Osteoblast (primary cell): ENCODE measurements at regions not wholly inside any gene's neighbourhood (a gene's known extent, or its start where the extent isn't known, plus 50 kb on each side); places are given as distances from the start of the nearest gene placed in this dataset.

Source experiments
- DNase-seq: peaks from one replicate; pipeline ENCODE4 v3.0.0; 2011; ENCODE audit warnings: low spot score, mixed read lengths; ENCODE audit not compliant: insufficient read length; ENCODE audit errors: missing footprints
- H2AFZ ChIP-seq: 2 replicates; pipeline ENCODE4 v1.6.0; 2011; ENCODE audit warnings: mild to moderate bottlenecking, low read length
- H3K27ac ChIP-seq: 2 replicates; pipeline ENCODE4 v1.5.1; 2011; ENCODE audit warnings: mild to moderate bottlenecking, low read depth, low read length, moderate library complexity
- H3K27me3 ChIP-seq: 2 replicates; pipeline ENCODE4 v1.6.0; 2012; ENCODE audit warnings: mild to moderate bottlenecking, control low read depth, inconsistent platforms, low read length, moderate library complexity; ENCODE audit not compliant: insufficient read depth
- H3K36me3 ChIP-seq: 2 replicates; pipeline ENCODE4 v1.5.1; 2011; ENCODE audit warnings: mild to moderate bottlenecking, low read length, control low read depth, moderate library complexity; ENCODE audit not compliant: insufficient read depth
- H3K4me1 ChIP-seq: 2 replicates; pipeline ENCODE4 v1.5.1; 2011; ENCODE audit warnings: mild to moderate bottlenecking, low read length, control low read depth, moderate library complexity; ENCODE audit not compliant: insufficient read depth
- H3K4me2 ChIP-seq: 2 replicates; pipeline ENCODE4 v1.6.0; 2011; ENCODE audit warnings: mild to moderate bottlenecking, low read length; ENCODE audit not compliant: insufficient read depth
- H3K4me3 ChIP-seq: fragments of 200-600 bp; sonication (generic); 3 replicates; pipeline ENCODE4 v1.5.1; 2012; ENCODE audit warnings: mild to moderate bottlenecking, low read length, inconsistent platforms; ENCODE audit not compliant: insufficient read depth
- H3K79me2 ChIP-seq: 2 replicates; pipeline ENCODE4 v1.6.0; 2012; ENCODE audit warnings: mild to moderate bottlenecking, low read length, control low read depth, inconsistent platforms; ENCODE audit not compliant: insufficient read depth
- H3K9me3 ChIP-seq: 2 replicates; pipeline ENCODE4 v1.5.1; 2011; ENCODE audit warnings: low read depth, low read length, control low read depth
- H4K20me1 ChIP-seq: 2 replicates; pipeline ENCODE4 v1.6.0; 2012; ENCODE audit warnings: mild to moderate bottlenecking, low read length, control low read depth; ENCODE audit not compliant: insufficient read depth
- TF ChIP-seq, protein P1 (sequence below): IDR thresholded peaks from 2 replicates; pipeline ENCODE4 v1.5.1; 2011; ENCODE audit warnings: mild to moderate bottlenecking, low read depth, low read length, moderate library complexity; ENCODE audit errors: extremely low read depth

DNA sequence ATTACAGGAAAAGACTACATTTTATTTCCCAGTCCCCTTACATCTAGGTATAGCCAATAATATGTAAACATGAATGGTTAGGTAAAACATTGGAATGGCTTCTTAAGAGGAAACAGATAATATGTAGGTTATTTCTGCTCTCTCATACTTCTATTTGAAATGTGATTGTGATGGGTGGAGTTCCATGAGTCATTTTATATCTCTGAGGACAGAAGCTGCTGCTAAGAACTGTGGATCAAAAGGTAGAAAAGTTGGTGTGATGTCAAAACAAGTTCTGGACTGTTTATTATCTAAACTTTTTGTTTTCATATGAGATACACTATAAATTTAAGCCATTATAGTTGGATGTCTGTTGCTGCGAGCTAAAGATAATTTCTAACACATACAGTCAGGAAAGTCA, 799.4 kb upstream of the TENM4 start:
- no peak for DNase-seq

DNA sequence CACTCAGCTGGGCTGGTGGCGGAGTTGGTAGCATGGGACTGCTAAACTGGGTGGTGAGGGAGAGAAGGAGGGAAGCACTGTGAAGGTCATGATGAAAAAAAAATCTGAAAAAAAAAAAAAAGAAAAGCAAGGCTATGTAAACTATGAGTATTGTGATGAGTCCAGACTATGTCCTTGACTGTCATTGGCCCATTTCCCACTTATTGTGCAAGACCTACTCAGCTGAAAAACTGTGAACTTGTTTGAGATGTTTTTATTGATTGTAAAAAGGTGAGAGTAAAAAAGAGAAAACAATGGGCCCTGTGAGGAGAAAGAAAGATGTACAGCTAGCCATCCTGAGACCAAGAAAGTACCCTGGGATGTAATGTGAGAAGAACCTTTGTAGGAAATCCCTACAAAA, 798.4 kb upstream of the TENM4 start:
- H3K79me2 ChIP-seq, result no peaks in the 10 kb centered on the region
- H4K20me1 ChIP-seq, result no peaks in the 10 kb centered on the region
- no peaks in the 10 kb centered on the region for H3K36me3 ChIP-seq
- H3K9me3 ChIP-seq, result no peaks in the 10 kb centered on the region
- H3K27me3 ChIP-seq, result no peaks in the 10 kb centered on the region
- H3K4me3 ChIP-seq, result no peak overlapping the region
- no peak overlapping the region for H2AFZ ChIP-seq
- TF ChIP-seq, protein P1, sequence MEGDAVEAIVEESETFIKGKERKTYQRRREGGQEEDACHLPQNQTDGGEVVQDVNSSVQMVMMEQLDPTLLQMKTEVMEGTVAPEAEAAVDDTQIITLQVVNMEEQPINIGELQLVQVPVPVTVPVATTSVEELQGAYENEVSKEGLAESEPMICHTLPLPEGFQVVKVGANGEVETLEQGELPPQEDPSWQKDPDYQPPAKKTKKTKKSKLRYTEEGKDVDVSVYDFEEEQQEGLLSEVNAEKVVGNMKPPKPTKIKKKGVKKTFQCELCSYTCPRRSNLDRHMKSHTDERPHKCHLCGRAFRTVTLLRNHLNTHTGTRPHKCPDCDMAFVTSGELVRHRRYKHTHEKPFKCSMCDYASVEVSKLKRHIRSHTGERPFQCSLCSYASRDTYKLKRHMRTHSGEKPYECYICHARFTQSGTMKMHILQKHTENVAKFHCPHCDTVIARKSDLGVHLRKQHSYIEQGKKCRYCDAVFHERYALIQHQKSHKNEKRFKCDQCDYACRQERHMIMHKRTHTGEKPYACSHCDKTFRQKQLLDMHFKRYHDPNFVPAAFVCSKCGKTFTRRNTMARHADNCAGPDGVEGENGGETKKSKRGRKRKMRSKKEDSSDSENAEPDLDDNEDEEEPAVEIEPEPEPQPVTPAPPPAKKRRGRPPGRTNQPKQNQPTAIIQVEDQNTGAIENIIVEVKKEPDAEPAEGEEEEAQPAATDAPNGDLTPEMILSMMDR, result no peak
- H3K4me2 ChIP-seq, result no peak overlapping the region
- DNase-seq, result no peak
- no peaks in the 10 kb centered on the region for H3K4me1 ChIP-seq
- H3K27ac ChIP-seq, result no peak overlapping the region

More for the DNA sequence above, 799.4 kb upstream of the TENM4 start:
- H2AFZ ChIP-seq, result no peak overlapping the region
- H3K79me2 ChIP-seq, result no peaks in the 10 kb centered on the region
- no peaks in the 10 kb centered on the region for H3K4me1 ChIP-seq
- no peaks in the 10 kb centered on the region for H3K9me3 ChIP-seq
- H3K4me3 ChIP-seq, result no peak overlapping the region
- no peak overlapping the region for H3K4me2 ChIP-seq
- no peak overlapping the region for H3K27ac ChIP-seq
- H3K27me3 ChIP-seq, result no peaks in the 10 kb centered on the region
- TF ChIP-seq, protein P1, result no peak
- no peaks in the 10 kb centered on the region for H3K36me3 ChIP-seq
- no peaks in the 10 kb centered on the region for H4K20me1 ChIP-seq

GRCh38 chr11:80227915-80228314, 787.1 kb upstream of the TENM4 start:
- H3K27me3 ChIP-seq, result no peaks in the 10 kb centered on the region
- H3K4me2 ChIP-seq, result no peak overlapping the region
- no peaks in the 10 kb centered on the region for H3K79me2 ChIP-seq
- no peaks in the 10 kb centered on the region for H4K20me1 ChIP-seq
- TF ChIP-seq, protein P1, result no peak
- no peak overlapping the region for H2AFZ ChIP-seq
- no peaks in the 10 kb centered on the region for H3K4me1 ChIP-seq
- H3K27ac ChIP-seq, result no peak overlapping the region
- no peak overlapping the region for H3K4me3 ChIP-seq
- DNase-seq, result no peak
- no peaks in the 10 kb centered on the region for H3K9me3 ChIP-seq
- no peaks in the 10 kb centered on the region for H3K36me3 ChIP-seq

- Histone ChIP-seq H3K4me2 (no peak overlapping the region), H3K9me3 (no peaks in the 10 kb centered on the region), H3K36me3 (no peaks in the 10 kb centered on the region), H3K79me2 (no peaks in the 10 kb centered on the region), H3K27ac (no peak overlapping the region), H3K4me1 (no peaks in the 10 kb centered on the region), H3K27me3 (no peaks in the 10 kb centered on the region), H2AFZ (no peak overlapping the region), H4K20me1 (no peaks in the 10 kb centered on the region), H3K4me3 (no peak overlapping the region)
- DNase-seq, result no peak
- TF ChIP-seq, protein P1, result no peak
Observed at GRCh38 chr11:80214413-80214812, 773.6 kb upstream of the TENM4 start.
